Neural crest cell (in vitro differentiated cells): ENCODE measurements at regions not wholly inside any gene's neighbourhood (a gene's known extent, or its start where the extent isn't known, plus 50 kb on each side); places are given as distances from the start of the nearest gene placed in this dataset.

Experiments
- DNase-seq: peaks from one replicate; pipeline ENCODE4 v3.0.0; 2021; ENCODE audit warnings: low read depth, mixed read lengths, low spot score
- H3K27ac Mint-ChIP-seq: one replicate; pipeline ENCODE4 v1.8.0; 2021; ENCODE audit warnings: mild to moderate bottlenecking, mixed read lengths; ENCODE audit not compliant: unreplicated experiment
- H3K27me3 Mint-ChIP-seq: 2 replicates; pipeline ENCODE4 v1.8.0; 2021; ENCODE audit warnings: low read depth, mild to moderate bottlenecking, mixed read lengths
- H3K36me3 Mint-ChIP-seq: 2 replicates; pipeline ENCODE4 v1.8.0; 2021; ENCODE audit warnings: low read depth, mild to moderate bottlenecking, mixed read lengths
- H3K4me1 Mint-ChIP-seq: 2 replicates; pipeline ENCODE4 v1.8.0; 2021; ENCODE audit warnings: mixed read lengths
- H3K4me3 Mint-ChIP-seq: one replicate; pipeline ENCODE4 v1.8.0; 2021; ENCODE audit warnings: mild to moderate bottlenecking, mixed read lengths
- H3K9me3 Mint-ChIP-seq: 2 replicates; pipeline ENCODE4 v1.8.0; 2021; ENCODE audit warnings: mixed read lengths
- CTCF ChIP-seq: fragments of 200-600 bp; sonication (generic); conservative IDR thresholded peaks from 2 replicates; pipeline ENCODE4 v1.5.0; 2021; ENCODE audit warnings: antibody characterized with exemption, mild to moderate bottlenecking

- H3K27me3 Mint-ChIP-seq, result no peaks in the 10 kb centered on the region
- H3K9me3 Mint-ChIP-seq, result no peaks in the 10 kb centered on the region
- no peak overlapping the region for H3K4me3 Mint-ChIP-seq
- H3K4me1 Mint-ChIP-seq, result peaks cover 8% of the 10 kb centered on the region
- H3K27ac Mint-ChIP-seq, result no peak overlapping the region
- TF ChIP-seq CTCF, result no peak
- DNase-seq, result no peak
- no peaks in the 10 kb centered on the region for H3K36me3 Mint-ChIP-seq
Measured at GRCh38 chr4:23710298-23710697, 179.5 kb downstream of the PPARGC1A start.

GRCh38 chr4:23707652-23708026, 182.2 kb downstream of the PPARGC1A start:
- no peak overlapping the region for H3K27ac Mint-ChIP-seq
- peaks cover 2% of the 10 kb centered on the region for H3K9me3 Mint-ChIP-seq
- no peak overlapping the region for H3K4me3 Mint-ChIP-seq
- peaks cover 2% of the 10 kb centered on the region for H3K36me3 Mint-ChIP-seq
- H3K4me1 Mint-ChIP-seq, result peaks cover 8% of the 10 kb centered on the region
- H3K27me3 Mint-ChIP-seq, result no peaks in the 10 kb centered on the region
- DNase-seq, result no peak
- TF ChIP-seq CTCF, result no peak

GRCh38 chr4:23706972-23707651, 182.7 kb downstream of the PPARGC1A start:
- H3K4me3 Mint-ChIP-seq, result no peak overlapping the region
- no peak for DNase-seq
- H3K27ac Mint-ChIP-seq, result no peak overlapping the region
- peaks cover 2% of the 10 kb centered on the region for H3K9me3 Mint-ChIP-seq
- H3K4me1 Mint-ChIP-seq, result peaks cover 8% of the 10 kb centered on the region
- no peaks in the 10 kb centered on the region for H3K27me3 Mint-ChIP-seq
- peaks cover 2% of the 10 kb centered on the region for H3K36me3 Mint-ChIP-seq
- no peak for TF ChIP-seq CTCF

- no peak for TF ChIP-seq CTCF
- Mint-ChIP-seq H3K4me3 (no peak overlapping the region), H3K27me3 (no peaks in the 10 kb centered on the region), H3K36me3 (peaks cover 2% of the 10 kb centered on the region), H3K4me1 (no peaks in the 10 kb centered on the region), H3K27ac (no peak overlapping the region), H3K9me3 (peaks cover 2% of the 10 kb centered on the region)
- DNase-seq, result no peak
Measured at GRCh38 chr4:23700197-23700596, 189.7 kb downstream of the PPARGC1A start.

GRCh38 chr4:23697722-23698121, 192.1 kb downstream of the PPARGC1A start:
- DNase-seq, result no peak
- Mint-ChIP-seq H3K27ac (no peak overlapping the region), H3K4me1 (no peaks in the 10 kb centered on the region), H3K27me3 (no peaks in the 10 kb centered on the region), H3K9me3 (no peaks in the 10 kb centered on the region), H3K4me3 (no peak overlapping the region), H3K36me3 (no peaks in the 10 kb centered on the region)
- no peak for TF ChIP-seq CTCF
